Amniotic epithelial cell (primary cell): ENCODE measurements at regions not wholly inside any gene's neighbourhood (a gene's known extent, or its start where the extent isn't known, plus 50 kb on each side); places are given as distances from the start of the nearest gene placed in this dataset.
"Not testable (repeated sequence)": the region's sequence is repeated elsewhere in the genome, so short reads cannot be mapped to it uniquely, and the experiment has no call there.

Source experiments
- DNase-seq: peaks from one replicate; pipeline ENCODE4 v3.0.0-alpha.2; 2010; ENCODE audit warnings: low read depth

- no peak for DNase-seq
Measured at GRCh38 chr6:27805347-27805746, 106.8 kb downstream of the OR2B2 start.

DNA sequence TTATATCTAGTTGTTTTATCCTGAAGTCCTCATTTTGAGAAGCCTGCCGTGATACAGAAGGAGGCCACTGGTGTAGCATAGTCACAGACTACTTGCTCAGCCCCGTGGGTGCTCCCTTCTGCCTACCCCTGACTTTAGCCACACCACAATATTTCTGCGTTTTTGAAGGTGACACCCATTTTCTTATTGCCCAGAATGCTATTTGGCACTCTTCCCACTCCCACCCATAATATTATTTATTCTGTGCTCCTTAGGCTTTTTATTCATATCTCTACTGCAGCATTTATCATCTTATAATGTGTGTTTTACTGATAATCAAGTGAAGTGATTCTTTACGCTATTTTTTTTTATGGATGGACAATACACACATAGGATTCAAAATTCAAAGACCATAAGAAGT is 107.3 kb downstream of the OR2B2 start:
- DNase-seq, result no peak

DNA sequence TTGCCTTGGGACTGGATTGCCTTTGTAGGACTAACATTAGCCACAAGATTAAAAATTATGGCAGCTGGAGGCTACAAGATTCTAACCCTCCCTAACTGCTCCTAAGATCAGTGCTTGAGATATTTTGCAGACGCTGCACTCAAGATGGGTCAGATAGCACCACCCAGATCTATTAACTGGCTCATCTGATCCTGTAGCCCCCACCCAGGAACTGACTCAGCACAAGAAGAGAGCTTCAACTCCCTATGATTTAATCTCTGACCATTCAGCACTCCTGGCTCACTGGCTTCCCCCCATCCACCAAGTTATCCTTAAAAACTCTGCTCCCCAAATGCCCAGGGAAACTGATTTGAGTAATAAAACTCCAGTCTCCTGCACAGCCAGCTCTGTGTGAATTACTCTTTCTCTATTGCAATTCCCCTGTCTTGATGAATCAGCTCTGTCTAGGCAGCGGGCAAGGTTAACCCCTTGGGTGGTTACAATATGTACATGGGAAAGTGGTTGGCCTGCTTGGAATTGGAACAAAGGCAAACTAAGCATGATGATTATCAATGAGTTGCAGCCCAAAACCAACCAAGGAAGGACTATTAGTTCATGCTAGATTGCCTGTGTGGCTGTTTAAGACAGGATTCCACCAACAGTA is 111.3 kb downstream of the OR2B2 start:
- DNase-seq, result no peak

DNA sequence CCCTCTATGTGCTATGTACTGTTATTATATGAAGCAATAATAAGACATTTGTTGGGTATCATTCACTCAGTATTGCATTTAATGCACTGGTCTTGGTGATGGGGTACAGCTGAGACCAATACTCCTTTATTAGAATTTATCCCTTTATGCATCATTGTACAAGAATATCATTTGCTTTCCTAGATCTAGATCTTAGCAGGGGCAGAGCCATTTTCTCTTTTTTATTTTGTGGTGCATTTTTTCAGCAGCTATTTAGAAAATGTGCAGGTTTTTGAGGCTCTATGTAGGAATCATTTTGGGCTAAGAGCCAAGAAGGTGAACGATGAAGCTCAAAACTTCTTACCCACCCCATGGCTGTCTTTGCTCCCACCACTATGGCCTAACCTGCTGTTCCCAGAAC is 114.2 kb downstream of the OR2B2 start:
- no peak for DNase-seq

DNA sequence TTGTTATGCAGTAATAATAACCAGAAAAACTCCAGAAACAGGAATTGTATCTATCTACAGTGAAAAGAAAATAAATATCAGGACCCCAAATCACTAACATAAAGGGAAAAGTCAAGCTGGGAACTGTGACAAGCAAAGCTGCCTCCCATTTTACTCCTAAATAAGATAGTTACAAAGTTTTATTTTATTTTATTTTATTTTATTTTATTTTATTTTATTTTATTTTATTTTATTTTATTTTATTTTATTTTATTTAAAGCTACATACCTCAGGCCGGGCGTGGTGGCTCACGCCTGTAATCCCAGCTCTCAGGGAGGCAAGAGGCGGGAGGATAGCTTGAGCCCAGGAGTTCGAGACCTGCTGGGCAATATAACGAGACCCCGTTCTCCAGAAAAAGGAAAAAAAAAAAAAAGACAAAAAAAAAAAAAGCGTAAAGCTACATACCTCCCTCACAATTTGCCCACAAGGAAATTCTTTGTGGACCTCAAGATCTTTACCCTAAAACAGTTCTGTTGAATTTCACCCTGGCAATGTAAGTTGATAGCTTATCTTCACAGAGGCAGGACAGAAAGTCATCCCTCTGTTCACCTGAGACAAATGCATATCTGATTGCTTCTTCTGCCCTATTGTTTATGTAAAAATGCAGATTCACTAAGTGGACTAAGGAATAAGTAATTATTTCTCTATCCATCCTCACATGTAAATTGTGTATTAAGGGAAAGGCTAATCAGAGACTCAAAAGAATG is 115.3 kb downstream of the OR2B2 start:
- not testable (repeated sequence) for DNase-seq

DNA sequence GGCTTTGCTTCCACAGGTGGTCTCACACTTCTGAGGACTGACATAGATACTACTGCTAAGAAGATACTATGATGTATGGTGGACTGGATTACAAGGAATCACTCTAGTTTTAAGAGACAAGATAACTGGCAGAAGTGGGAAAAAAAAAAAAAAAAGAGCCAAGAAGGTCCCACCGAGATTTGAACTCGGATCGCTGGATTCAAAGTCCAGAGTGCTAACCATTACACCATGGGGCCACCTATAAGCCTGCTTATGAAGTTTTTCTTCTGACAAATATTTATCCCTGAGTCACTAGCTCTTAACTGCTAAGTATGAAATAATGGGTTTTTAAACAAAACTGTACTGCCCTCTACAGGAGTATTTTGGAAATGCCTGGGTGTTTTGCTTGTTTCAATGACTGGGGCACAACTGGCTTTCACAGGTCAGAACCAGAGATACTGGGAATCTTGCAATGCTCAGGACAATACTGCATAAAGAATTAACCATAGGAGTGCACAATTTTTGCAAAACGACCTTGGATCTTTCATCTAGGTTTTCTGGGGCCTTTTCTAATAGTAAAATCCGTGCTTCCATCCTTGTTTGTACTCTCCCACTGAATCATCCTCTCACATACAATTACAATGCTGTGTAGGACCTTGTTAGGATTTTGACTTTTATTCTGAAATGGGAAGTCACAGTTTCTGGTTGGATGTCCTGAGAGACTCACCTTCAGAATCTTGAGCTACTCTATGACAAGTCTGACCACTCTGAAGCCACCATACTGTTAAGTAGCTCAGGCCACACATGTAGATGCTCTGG is 116.3 kb downstream of the OR2B2 start:
- peak; percentile 89 for DNase-seq

GRCh38 chr6:27791182-27791943 is 120.8 kb downstream of the OR2B2 start:
- DNase-seq, result peak; percentile 83

DNA sequence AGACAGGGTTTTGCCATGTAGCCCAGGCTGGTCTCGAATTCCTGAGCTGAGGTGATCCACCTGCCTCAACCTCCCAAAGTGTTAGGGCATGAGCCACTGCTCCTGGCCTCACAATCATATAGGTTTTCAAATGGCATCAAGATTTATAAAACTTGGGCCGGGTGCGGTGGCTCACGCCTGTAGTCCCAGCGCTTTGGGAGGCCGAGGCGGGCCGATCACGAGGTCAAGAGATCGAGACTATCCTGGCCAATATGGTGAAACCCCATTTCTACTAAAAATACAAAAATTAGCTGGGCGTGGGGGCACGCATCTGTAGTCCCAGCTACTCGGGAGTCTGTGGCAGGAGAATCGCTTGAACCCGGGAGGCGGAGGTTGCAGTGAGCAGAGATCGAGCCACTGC is 123.8 kb downstream of the OR2B2 start:
- DNase-seq, result not testable (repeated sequence)

GRCh38 chr6:27786048-27786447 is 126.1 kb downstream of the OR2B2 start:
- DNase-seq, result no peak

GRCh38 chr6:27785294-27785693 is 126.9 kb downstream of the OR2B2 start:
- no peak for DNase-seq

DNA sequence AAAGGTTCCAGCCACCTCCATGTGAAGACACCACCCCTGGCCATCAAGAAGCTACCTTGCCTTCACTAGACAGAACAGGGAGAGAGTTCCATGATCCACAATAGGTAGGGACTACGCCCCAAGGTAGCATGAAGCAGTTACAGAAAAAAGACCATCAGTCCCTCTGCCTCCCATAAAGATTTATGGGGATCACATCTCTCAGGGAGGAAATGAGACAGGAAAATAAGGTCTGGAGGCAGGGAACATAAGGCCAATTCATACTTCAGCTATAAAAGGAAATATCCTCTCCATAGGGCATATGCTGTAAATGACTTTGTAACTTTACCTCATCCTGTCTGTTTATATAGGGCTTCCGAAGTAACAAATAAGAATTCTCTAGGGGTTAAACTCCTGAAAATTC is 129.4 kb downstream of the OR2B2 start:
- DNase-seq, result no peak

- no peak for DNase-seq
Measured at GRCh38 chr6:27778625-27779417, 133.4 kb downstream of the OR2B2 start.

DNA sequence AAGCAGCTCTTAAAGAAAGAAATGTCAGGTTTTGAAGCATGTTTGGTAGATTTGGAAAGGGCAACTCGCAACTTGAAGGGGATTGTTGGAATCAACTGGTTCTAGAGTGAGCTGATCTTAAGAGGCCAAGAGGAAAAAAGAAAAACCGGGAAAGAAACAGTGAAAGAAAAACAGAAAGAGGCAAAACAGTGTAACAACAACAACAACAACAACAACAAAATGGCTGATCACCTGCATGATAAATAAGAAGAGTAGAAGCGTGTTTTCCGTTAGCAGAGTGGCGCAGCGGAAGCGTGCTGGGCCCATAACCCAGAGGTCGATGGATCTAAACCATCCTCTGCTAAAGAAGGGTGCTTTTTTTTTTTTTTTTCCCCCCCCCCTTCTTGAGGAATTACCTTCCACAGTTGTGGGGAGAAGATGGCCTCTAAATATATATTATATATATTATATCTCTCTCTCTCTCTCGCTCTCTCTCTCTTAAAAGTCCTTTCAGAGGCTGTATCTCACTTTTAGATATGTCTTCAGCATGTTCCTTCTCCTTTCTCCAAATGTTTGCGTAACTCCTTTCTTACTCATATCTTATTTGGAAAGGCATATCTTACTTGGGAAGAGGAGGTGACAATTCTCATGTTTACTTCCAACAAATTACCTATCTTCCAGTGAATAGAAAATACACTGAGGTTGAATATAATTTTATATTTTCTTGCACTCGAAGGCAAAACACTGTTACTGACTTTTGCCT is 134.4 kb downstream of the OR2B2 start:
- peak; percentile 11 for DNase-seq

DNA sequence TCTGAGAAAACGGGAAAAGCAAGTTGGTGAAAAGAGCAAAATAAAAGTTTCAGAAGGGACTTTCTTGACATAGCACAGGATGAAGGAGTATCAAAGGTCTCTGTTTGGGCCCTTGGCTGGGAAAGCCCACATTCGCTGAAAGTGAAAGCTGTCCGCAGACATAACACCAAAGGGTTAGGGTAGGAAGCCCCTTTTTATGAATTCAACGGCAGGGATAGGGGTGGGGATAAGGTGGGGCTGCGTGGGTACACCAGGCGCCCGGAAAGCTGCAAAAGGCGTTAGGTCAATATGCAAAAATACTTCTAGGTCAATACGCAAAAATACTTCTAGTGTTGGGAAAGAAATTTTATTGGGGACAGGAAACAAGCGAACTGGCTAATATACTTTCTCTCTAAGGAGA is 135.1 kb downstream of the OR2B2 start:
- no peak for DNase-seq

DNA sequence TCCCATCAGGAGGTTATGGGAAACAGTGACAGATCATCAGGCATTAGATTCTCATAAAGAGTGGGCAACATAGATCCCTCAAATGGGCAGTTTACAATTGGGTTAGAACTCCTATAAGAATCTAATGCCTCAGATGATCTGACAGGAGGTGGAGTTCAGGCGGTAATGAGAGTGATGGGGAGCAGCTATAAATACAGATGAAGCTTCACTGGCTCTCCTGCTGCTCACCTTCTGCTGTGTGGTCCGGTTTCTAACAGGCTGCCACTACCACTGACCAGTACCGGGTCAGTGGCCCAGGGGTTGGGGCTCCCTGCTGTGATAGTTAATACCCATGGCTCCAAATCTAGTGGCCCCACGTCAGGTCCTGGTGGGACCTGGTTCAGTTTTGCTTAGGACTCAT is 135.7 kb downstream of the OR2B2 start:
- DNase-seq, result no peak

- no peak for DNase-seq
Measured at GRCh38 chr6:27775796-27776184, 136.4 kb downstream of the OR2B2 start.

DNA sequence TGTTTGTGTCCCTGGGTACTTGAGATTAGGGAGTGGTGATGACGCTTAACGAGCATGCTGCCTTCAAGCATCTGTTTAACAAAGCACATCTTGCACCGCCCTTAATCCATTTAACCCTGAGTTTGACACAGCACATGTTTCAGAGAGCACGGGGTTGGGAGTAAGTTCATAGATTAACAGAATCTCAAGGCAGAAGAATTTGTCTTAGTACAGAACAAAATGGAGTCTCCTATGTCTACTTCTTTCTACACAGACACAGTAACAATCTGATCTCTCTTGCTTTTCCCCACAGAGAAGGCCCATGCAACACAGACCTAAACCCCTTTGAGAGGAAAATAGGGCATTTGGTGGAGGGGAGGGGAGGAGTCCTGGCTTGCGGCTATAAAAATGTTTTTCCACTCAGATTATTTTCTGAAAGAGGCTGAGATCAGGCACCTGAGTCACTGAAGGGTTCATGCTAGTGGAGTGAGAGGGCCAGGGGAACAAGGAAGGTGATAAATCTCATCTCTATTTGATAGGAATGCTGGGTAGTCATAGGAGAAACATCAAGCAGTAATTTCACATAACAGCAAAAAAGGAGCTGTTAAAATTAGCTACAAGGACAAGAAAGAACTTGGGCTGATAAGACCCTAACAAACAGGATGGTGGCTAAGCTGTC is 136.9 kb downstream of the OR2B2 start:
- peak; percentile 42 for DNase-seq

- DNase-seq, result not testable (repeated sequence)
Measured at GRCh38 chr6:27774264-27774600, 138.0 kb downstream of the OR2B2 start.

GRCh38 chr6:27773542-27774263 is 138.5 kb downstream of the OR2B2 start:
- DNase-seq, result not testable (repeated sequence)
